ENCODE measurements at regions not wholly inside any gene's neighbourhood (a gene's known extent, or its start where the extent isn't known, plus 50 kb on each side); places are given as distances from the start of the nearest gene placed in this dataset.

DNA sequence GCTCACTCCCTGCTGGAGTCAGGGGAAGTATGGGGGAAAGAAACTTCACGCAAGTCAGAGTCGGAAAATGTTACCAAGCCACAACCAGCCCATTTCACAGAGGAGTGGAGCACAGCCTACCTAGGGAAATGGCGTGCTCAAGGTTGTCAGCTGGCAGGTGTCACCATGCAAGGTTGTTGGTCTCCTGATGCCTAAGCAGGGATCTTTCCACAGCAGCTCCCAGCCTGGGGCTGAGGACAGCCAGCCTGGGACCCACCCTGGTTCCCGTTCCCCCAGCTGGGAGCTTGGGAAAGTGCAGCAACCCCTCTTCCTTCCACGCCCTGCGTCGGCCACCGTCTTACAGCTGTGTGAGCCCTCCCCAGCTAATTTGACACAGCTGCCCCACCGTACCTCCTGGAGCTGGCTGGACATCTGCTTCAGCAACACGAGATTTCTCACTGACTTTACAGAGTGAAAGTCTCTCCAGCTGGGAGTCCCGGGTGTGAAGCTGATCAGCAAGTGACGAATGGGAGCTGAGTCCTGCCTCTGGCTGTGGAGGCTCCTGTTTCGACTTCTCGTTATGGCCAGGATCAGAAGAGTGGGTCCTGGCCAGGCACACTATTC is 224.6 kb upstream of the RAB4A start:
- TF ChIP-seq, protein P1, sequence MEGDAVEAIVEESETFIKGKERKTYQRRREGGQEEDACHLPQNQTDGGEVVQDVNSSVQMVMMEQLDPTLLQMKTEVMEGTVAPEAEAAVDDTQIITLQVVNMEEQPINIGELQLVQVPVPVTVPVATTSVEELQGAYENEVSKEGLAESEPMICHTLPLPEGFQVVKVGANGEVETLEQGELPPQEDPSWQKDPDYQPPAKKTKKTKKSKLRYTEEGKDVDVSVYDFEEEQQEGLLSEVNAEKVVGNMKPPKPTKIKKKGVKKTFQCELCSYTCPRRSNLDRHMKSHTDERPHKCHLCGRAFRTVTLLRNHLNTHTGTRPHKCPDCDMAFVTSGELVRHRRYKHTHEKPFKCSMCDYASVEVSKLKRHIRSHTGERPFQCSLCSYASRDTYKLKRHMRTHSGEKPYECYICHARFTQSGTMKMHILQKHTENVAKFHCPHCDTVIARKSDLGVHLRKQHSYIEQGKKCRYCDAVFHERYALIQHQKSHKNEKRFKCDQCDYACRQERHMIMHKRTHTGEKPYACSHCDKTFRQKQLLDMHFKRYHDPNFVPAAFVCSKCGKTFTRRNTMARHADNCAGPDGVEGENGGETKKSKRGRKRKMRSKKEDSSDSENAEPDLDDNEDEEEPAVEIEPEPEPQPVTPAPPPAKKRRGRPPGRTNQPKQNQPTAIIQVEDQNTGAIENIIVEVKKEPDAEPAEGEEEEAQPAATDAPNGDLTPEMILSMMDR (IDR thresholded peaks at IDR 0.05), result no peak
- no peak overlapping the region for H3K27ac Mint-ChIP-seq
- H3K4me1 Mint-ChIP-seq (ENCODE audit: low read depth), result no peaks in the 10 kb centered on the region
- peaks cover 48% of the 10 kb centered on the region for H3K9me3 Mint-ChIP-seq
- peaks cover 3% of the 10 kb centered on the region; the same call in 1 of the 2 replicates for H3K36me3 Mint-ChIP-seq (ENCODE audit: low read depth)
- DNase-seq, result no peak
- no peak overlapping the region for H3K4me3 Mint-ChIP-seq
- peaks cover 2% of the 10 kb centered on the region; the same call in 1 of the 2 replicates for H3K27me3 Mint-ChIP-seq (ENCODE audit: insufficient read depth)

DNA sequence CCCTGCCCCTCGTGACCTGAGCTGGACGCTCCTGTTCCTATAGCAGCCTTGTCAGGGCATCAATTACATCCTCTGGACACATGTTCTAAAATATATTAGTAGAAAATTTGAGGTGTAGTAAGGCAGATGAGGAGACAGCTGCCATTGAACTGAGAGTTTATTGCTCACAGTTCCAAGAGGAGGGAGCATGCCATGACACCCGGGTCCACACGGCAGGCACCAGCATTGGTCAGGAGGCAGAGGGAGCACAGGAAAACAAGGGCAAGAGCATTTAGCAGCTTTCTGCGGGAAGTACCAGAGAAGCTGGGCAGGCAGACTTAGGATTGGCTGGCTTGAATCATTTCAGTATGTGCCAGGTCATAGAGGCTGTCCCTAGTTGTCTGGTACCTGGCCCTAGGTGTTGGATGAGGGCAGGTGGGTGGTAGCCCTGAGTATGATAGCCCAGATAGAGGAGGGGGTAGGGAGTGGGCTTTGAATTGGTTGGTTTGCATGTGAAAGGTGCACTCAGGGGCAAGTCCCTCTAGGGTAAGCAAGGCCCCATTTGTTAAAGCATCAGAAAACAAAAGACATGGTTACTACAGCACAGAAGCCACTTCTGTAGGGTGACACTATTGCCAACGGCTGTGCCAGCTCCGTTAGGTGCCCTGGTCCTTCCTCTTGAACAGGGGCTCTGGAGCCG is 223.6 kb upstream of the RAB4A start:
- Mint-ChIP-seq H3K9me3 (peaks cover 54% of the 10 kb centered on the region), H3K36me3 (ENCODE audit: low read depth) (peaks cover 3% of the 10 kb centered on the region; the same call in 1 of the 2 replicates), H3K27ac (no peak overlapping the region), H3K4me3 (no peak overlapping the region), H3K27me3 (ENCODE audit: insufficient read depth) (peaks cover 2% of the 10 kb centered on the region; the same call in 1 of the 2 replicates), H3K4me1 (ENCODE audit: low read depth) (no peaks in the 10 kb centered on the region)
- TF ChIP-seq, protein P1 (IDR thresholded peaks at IDR 0.05), result no peak
- no peak for DNase-seq

DNA sequence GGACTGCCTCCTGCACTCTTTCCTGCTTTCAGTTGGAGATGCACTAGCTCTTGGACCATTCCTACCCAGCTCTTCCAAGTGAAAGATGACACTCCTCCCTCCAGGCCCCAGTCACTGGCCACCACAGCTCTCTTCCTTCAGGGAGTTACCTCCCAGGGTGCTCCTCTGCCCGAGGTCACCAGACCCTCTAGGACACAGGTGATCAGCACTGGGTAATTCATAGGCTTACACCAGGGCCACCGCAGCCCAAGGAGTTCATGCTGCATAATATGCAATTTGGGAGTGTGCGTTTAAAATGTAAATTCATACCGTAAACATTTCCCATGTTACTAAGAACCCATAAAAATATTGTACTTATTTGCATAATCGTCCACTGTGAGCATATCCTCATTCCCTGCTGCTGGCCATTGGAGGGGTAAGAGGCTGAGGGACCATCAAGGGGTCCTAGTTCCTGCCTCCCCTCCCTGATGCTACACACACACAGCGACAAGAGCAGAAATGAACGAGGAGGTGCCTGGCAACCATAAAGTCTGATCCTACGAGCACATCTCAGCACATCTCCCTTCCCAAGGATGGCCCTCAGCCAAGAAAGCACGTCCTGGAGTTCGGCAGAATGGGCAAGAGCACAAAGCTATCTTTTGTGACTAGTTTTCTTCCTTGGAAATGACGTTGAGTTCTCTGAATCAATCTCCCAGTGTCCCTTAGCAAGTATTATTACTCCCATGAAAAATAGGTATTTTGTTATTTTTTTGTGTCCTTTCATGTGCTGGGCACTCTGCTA is 222.9 kb upstream of the RAB4A start:
- Mint-ChIP-seq H3K4me3 (no peak overlapping the region), H3K9me3 (peaks cover 55% of the 10 kb centered on the region), H3K4me1 (ENCODE audit: low read depth) (no peaks in the 10 kb centered on the region), H3K27me3 (ENCODE audit: insufficient read depth) (peaks cover 2% of the 10 kb centered on the region; the same call in 1 of the 2 replicates), H3K27ac (no peak overlapping the region), H3K36me3 (ENCODE audit: low read depth) (peaks cover 3% of the 10 kb centered on the region; the same call in 1 of the 2 replicates)
- TF ChIP-seq, protein P1 (IDR thresholded peaks at IDR 0.05), result no peak
- DNase-seq, result no peak

DNA sequence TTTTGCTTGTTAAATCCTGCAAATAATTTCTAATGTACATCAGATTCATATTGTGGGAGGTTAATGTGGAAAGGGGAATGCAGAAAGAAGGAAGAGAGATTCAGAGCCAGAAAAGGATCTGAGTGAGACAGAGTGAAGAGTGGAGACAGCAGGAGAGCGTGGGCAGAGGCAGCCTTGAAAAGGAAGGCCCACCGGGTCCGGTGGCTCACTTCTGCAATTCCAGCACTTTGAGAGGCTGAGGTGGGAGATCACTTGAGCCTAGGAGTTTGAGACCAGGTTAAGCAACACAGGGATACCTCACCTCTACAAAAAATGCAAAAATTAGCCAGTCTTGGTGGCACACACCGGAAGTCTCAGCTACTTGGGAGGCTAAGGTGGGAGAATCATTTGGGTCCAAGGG is 222.0 kb upstream of the RAB4A start:
- no peaks in the 10 kb centered on the region for H3K4me1 Mint-ChIP-seq (ENCODE audit: low read depth)
- H3K9me3 Mint-ChIP-seq, result peaks cover 58% of the 10 kb centered on the region
- H3K27ac Mint-ChIP-seq, result no peak overlapping the region
- TF ChIP-seq, protein P1 (IDR thresholded peaks at IDR 0.05), result no peak
- peaks cover 3% of the 10 kb centered on the region; the same call in 1 of the 2 replicates for H3K36me3 Mint-ChIP-seq (ENCODE audit: low read depth)
- H3K4me3 Mint-ChIP-seq, result no peak overlapping the region
- DNase-seq, result no peak
- peaks cover 2% of the 10 kb centered on the region; the same call in 1 of the 2 replicates for H3K27me3 Mint-ChIP-seq (ENCODE audit: insufficient read depth)

- no peaks in the 10 kb centered on the region for H3K36me3 Mint-ChIP-seq (ENCODE audit: low read depth)
- TF ChIP-seq, protein P1 (IDR thresholded peaks at IDR 0.05), result no peak
- peaks cover 2% of the 10 kb centered on the region for H3K27me3 Mint-ChIP-seq (ENCODE audit: insufficient read depth)
- H3K4me1 Mint-ChIP-seq (ENCODE audit: low read depth), result no peaks in the 10 kb centered on the region
- no peak for DNase-seq
- peaks cover 51% of the 10 kb centered on the region for H3K9me3 Mint-ChIP-seq
- H3K4me3 Mint-ChIP-seq, result no peak overlapping the region
- no peak overlapping the region for H3K27ac Mint-ChIP-seq
Observed at GRCh38 chr1:229056046-229056445, 214.9 kb upstream of the RAB4A start.

Data from HFFc6 (cell line).